GM18867 (cell line): ENCODE measurements at regions not wholly inside any gene's neighbourhood (a gene's known extent, or its start where the extent isn't known, plus 50 kb on each side); places are given as distances from the start of the nearest gene placed in this dataset.
A peak's percentile ranks its signal among the peaks of the same experiment; 100 is the strongest.
"Not testable (repeated sequence)": the region's sequence is repeated elsewhere in the genome, so short reads cannot be mapped to it uniquely, and the experiment has no call there.

ENCODE experiments used
- ATAC-seq: cut with Tn5 transposase; IDR thresholded peaks from one replicate; pipeline ENCODE4 v1.9.1; 2021; ENCODE audit warnings: mild to moderate bottlenecking, moderate library complexity; ENCODE audit not compliant: unreplicated experiment

DNA sequence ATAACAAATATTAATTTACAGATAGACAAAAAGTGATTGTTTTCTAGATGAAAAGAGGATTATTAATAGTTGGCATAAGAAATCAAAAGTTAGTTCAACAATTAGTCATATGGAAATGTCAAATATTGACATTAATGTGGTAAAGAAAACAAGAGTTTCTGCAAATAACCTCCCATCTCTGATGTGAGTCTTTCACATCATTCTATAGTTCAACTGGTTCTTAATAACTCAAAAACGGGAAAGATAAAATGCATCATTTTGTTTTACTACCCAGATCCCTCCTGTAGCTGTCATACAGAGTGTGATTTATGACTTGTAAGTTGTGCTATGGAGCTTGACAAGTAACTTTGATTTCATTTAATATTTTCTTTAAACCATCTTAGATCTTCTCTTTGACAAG is 594.8 kb downstream of the ZWINT start:
- ATAC-seq, result no peak

DNA sequence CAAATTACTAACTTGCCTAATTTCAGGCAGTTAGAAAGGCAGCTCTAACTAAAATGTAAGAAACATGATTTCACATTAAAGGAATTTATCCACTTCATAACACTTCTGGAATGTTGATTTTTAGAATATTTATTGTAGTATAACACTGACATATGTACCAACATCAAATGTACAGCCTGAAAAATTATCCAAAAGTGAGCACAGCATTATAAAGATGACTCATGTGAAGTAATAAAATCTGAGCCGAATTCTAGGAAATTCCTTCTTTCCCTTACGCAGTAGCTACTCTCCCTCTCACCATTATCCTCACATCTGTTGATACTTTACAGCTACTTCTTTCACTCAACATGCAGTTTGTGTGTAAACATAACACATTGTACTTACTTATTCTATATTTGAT is 610.6 kb downstream of the ZWINT start:
- no peak for ATAC-seq

GRCh38 chr10:55747244-55747643 is 613.8 kb downstream of the ZWINT start:
- no peak for ATAC-seq

DNA sequence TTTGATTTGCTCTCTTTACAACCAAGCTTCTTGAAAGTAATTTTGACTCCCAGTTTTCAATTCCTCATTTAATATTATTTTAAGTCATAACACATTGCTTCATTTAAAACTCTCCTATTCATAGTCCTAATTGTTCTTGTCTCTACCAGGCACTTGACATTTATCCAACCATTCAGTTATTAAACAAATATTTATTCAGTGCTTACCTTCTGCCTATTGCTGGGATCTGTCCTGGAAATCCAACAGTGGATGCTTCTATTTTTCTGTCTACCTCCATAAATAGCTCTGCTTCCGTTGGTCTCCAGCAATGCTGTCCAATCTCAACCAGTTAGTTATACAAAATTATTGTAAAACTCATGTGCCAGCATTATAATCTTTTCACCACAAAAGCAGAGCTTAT is 615.1 kb downstream of the ZWINT start:
- no peak for ATAC-seq

DNA sequence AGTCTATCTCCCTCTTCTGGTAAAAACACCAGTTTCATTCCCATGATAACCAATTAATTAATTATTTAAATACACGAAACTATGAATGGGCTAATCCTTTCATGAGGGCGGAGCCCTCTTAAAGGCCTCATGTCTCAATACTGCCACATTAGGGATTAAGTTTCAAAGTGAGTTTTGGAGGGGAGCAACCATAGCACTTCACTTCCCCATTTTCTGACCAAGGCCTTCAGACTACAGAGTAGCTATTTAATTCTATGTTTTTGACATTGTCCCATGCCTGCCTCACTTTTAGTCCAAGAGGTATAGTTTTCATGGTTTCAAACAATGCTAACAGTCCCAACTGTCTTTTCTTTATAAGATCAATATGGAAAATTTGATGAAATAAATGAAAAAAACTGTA is 618.6 kb downstream of the ZWINT start:
- ATAC-seq, result no peak

- peak; percentile 82 for ATAC-seq
These were observed 620.3 kb downstream of the ZWINT start for GRCh38 chr10:55740767-55741166.

DNA sequence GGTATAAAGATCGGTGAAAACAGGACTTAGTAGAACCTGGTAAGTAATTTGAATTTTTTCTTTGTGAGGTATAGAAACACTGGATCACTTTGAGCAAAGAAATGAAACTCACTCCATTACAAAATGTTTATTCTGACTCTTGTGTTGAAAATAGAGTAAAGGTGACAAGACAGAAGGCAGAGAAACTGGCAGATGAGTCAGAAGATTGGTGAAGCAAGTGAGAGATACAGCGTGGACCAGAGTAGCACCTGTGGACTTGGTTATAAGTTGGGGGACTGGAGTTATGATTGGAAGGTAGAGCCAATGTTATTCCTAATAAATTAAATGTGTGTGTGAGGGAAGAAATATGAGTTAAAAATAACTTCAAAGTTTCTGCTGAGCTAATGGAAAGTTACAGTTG is 620.9 kb downstream of the ZWINT start:
- ATAC-seq, result no peak

DNA sequence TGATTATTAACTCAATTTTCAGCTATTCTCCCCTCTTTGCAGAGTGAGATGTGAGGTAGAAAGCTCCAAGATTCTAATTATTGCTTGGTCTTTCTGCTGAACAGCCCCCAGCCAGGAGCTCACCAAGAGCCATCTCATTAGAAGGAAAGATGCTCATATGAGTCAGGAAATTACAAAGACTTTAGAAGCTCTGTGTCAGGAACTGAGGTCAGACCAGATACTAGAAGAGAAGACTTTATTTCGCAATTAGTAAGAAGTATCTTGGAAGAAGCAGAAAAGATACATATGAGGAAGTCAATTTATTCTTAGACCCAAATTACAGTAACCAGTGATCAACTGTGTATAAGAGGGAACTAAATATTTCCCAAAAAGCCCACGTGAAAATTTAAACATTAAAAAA is 626.9 kb downstream of the ZWINT start:
- ATAC-seq, result no peak

GRCh38 chr10:55704950-55705349 is 656.1 kb downstream of the ZWINT start:
- no peak for ATAC-seq

DNA sequence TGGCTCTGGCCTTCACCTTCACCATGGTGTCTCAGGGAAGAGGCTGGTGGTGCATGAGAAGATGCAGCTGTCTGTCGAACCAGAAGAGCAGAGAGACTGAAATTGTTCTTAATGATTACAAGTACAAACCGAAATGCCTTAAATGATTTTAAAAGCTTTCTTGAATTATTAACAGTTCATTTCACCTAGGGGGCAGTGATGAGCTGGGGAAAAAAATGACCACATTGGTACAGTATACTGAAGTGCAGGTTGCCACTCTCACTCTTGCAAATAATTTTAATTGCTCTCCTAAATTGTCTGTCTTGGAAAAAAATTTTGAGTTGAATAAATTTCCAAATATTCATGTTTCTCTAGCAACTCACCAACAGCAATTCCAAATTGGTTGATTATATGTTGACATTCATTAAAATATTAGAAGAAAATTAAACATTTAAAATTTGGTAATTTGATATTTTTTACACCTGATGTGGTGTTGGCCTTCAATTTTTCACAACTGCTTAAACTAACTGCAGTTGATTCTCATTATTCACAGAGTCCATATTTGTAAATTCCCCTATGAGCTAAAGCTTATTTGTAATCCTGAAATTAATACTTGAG is 692.6 kb downstream of the ZWINT start:
- ATAC-seq, result no peak

DNA sequence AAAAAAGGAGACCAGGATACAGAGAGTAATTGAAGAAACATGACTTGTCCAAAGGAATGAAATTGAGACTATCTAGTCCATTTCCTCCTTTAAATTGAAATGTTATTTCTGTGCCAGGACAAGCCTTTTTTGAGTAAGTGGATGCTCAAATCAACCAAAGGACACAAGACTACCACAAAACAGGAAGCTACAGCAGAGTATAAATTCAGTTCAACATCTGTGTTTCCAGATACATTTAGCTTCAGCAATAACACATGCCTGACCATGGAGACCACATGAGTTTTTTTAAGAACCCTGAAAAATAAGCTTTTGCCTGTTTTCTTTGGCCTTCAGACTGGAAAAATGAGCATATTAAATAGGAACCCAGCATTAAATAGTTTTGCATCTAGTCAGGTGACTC is 707.5 kb downstream of the ZWINT start:
- no peak for ATAC-seq

DNA sequence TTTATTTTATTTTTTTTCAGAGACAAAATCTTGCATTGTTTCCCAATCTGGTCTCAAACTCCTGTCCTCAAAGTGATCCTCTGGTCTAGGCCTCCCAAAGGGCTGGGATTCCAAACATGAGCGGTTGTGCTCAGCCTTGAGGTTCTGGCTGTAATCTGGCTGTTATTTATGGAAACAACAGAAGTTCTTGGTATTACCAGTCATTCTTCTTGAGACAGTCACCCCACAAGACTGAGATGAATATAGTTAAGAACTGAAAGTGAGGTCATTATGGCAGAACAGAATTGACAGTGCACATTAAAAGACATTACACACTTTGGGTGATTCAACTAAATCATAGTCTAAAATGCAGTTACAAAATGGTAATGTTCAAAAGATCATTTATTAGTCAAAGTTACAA is 719.5 kb downstream of the ZWINT start:
- ATAC-seq, result no peak

DNA sequence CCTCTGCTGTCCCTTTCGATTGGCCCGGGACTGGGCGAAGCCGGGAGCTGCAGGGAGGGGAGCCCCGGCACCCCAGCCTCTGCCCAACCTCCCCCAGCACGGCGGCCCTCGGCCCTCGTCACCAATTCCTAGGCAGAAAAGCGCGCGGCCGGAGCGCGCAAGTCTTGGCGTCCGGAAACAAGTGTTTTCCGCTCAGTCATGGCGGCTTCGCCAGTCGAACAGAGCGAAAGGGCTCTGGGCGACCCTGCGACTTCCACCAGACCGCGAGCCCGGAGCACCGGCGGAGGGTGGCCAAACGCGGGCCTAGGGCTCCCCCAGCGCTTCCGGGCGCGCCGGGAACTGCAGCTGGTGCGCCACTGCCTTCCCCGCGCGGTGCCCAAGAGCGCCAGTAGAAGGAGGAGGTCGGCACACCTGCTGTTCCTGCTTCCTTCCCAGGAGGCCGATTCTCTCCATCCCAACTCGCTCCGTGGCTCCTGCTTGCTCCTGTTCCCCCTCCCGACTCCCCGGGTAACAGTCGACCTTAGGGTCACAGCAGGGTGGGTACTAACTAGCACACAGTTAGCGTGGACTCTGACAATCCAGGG is 729.9 kb downstream of the ZWINT start:
- peak; percentile 77 for ATAC-seq

GRCh38 chr10:55630491-55631056 is 730.5 kb downstream of the ZWINT start:
- ATAC-seq, result no peak

- ATAC-seq, result no peak
These were observed 731.1 kb downstream of the ZWINT start for GRCh38 chr10:55629793-55630490.

DNA sequence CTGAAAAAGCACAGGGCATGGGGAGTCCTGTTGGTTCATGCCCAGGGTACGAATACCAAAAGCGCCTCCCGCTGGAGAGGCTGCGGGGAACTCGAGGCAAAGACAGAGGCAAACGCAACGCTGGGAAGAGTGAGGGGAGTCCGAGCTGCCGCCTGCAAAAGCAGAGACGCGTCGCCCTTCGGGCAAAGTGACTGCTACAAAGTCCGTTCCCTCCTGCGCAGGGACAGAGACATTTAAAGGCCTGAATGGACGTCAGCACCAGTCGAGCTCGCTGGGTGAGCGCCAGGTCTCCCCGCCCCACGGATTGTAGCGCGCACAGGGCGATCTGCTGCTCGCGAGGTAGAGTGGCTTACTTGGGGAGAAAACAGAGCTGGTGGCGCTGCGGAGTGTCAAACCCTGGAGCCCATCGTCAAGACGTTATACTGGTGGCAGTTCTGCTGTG is 732.8 kb downstream of the ZWINT start:
- no peak for ATAC-seq

- ATAC-seq, result no peak
These were observed 733.5 kb downstream of the ZWINT start for GRCh38 chr10:55627501-55628051.

- not testable (repeated sequence) for ATAC-seq
These were observed 759.2 kb downstream of the ZWINT start for GRCh38 chr10:55601690-55602478.

- ATAC-seq, result no peak
These were observed 750.6 kb upstream of the PCDH15 start for GRCh38 chr10:55551603-55552002.

- no peak for ATAC-seq
These were observed 749.2 kb upstream of the PCDH15 start for GRCh38 chr10:55550236-55550635.

DNA sequence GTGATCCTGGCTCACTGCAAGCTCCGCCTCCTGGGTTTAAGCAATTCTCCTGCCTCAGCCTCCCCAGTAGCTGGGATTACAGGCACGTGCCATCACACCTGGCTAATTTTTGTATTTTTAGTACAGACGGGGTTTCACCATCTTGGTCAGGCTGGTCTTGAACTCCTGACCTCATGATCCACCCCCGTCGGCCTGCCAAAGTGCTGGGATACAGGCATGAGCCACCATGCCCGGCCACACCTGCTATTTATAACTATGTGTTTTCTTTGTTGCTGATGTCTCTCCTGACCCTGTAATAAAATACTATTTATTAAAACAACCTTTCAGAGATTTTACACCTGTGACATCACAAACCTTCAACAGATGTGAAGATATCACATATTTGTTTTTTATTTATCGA is 736.5 kb upstream of the PCDH15 start:
- not testable (repeated sequence) for ATAC-seq
